ENCODE measurements at regions not wholly inside any gene's neighbourhood (a gene's known extent, or its start where the extent isn't known, plus 50 kb on each side); places are given as distances from the start of the nearest gene placed in this dataset.
A peak's percentile ranks its signal among the peaks of the same experiment; 100 is the strongest.

GRCh38 chr3:27865731-27866130 is 143.6 kb upstream of the EOMES start:
- DNase-seq: no peak

GRCh38 chr3:27869152-27869551 is 147.0 kb upstream of the EOMES start:
- no peak for DNase-seq

GRCh38 chr3:27877061-27878013 is 155.2 kb upstream of the EOMES start:
- no peak for DNase-seq

GRCh38 chr3:27878014-27878383 is 155.9 kb upstream of the EOMES start:
- no peak for DNase-seq

- peak; percentile 23 for DNase-seq
Measured at GRCh38 chr3:27880969-27881892, 159.1 kb upstream of the EOMES start.

- DNase-seq: no peak
Measured at GRCh38 chr3:27883266-27883665, 161.1 kb upstream of the EOMES start.

GRCh38 chr3:27885641-27886040 is 163.5 kb upstream of the EOMES start:
- no peak for DNase-seq

- no peak for DNase-seq
Measured at GRCh38 chr3:27888562-27888961, 166.4 kb upstream of the EOMES start.

GRCh38 chr3:27889745-27890144 is 167.6 kb upstream of the EOMES start:
- DNase-seq: no peak

- peak; percentile 15 for DNase-seq
Measured at GRCh38 chr3:27900316-27900715, 178.2 kb upstream of the EOMES start.

- no peak for DNase-seq
Measured at GRCh38 chr3:27903446-27903845, 181.3 kb upstream of the EOMES start.

- DNase-seq: no peak
Measured at GRCh38 chr3:27905625-27906024, 183.5 kb upstream of the EOMES start.

- DNase-seq: no peak
Measured at GRCh38 chr3:27907148-27907547, 185.0 kb upstream of the EOMES start.

GRCh38 chr3:27907929-27908328 is 185.8 kb upstream of the EOMES start:
- no peak for DNase-seq

- no peak for DNase-seq
Measured at GRCh38 chr3:27910456-27910855, 188.3 kb upstream of the EOMES start.

GRCh38 chr3:27914199-27914598 is 192.1 kb upstream of the EOMES start:
- no peak for DNase-seq

- DNase-seq: no peak
Measured at GRCh38 chr3:27923349-27924068, 201.4 kb upstream of the EOMES start.

- DNase-seq: no peak
Measured at GRCh38 chr3:27927882-27928281, 205.8 kb upstream of the EOMES start.

GRCh38 chr3:27930052-27930602 is 208.0 kb upstream of the EOMES start:
- no peak for DNase-seq

GRCh38 chr3:27935492-27935891 is 213.4 kb upstream of the EOMES start:
- no peak for DNase-seq

GRCh38 chr3:27939521-27939920 is 217.4 kb upstream of the EOMES start:
- DNase-seq: no peak

GRCh38 chr3:27939940-27940339 is 217.8 kb upstream of the EOMES start:
- no peak for DNase-seq

- DNase-seq: no peak
Measured at GRCh38 chr3:27943106-27943505, 221.0 kb upstream of the EOMES start.

All from activated T-cell treated with anti-CD3 and anti-CD28 coated beads for 4 hours (primary cell).